ENCODE measurements at regions not wholly inside any gene's neighbourhood (a gene's known extent, or its start where the extent isn't known, plus 50 kb on each side); places are given as distances from the start of the nearest gene placed in this dataset.

DNA sequence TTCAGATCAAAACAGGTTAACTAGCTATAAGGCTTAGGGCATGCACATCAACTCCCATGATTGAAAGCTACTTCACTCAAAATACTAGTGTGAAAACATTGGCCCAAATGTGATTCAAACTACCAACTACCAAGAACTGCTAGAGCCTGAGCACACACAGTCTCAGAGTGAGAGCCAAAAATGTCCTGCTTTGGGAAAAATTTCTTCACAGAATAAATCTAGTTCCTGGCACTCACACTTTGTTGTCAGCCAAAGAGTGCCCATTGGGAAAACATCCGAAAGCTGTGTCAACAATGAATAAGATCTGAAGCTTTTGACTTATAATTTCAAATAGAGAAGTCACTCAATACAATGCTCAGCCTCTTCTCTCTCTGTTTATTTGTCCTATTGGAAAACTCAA is 182.7 kb downstream of the LRATD1 start:
- Mint-ChIP-seq H3K4me3 (no peak overlapping the region), H3K27me3 (peaks cover 0 to 21% (median 4%) of the 10 kb centered on the region in 5 donors), H3K27ac (no peak overlapping the region), H3K4me1 (no peaks in the 10 kb centered on the region), H3K36me3 (peaks cover 0 to 3% (median 0%) of the 10 kb centered on the region in 3 donors), H3K9me3 (peaks cover 5 to 38% (median 13%) of the 10 kb centered on the region in 9 donors)
- POLR2A ChIA-PET: no interaction called here
- ATAC-seq (no peak), DNase-seq (no peak)

DNA sequence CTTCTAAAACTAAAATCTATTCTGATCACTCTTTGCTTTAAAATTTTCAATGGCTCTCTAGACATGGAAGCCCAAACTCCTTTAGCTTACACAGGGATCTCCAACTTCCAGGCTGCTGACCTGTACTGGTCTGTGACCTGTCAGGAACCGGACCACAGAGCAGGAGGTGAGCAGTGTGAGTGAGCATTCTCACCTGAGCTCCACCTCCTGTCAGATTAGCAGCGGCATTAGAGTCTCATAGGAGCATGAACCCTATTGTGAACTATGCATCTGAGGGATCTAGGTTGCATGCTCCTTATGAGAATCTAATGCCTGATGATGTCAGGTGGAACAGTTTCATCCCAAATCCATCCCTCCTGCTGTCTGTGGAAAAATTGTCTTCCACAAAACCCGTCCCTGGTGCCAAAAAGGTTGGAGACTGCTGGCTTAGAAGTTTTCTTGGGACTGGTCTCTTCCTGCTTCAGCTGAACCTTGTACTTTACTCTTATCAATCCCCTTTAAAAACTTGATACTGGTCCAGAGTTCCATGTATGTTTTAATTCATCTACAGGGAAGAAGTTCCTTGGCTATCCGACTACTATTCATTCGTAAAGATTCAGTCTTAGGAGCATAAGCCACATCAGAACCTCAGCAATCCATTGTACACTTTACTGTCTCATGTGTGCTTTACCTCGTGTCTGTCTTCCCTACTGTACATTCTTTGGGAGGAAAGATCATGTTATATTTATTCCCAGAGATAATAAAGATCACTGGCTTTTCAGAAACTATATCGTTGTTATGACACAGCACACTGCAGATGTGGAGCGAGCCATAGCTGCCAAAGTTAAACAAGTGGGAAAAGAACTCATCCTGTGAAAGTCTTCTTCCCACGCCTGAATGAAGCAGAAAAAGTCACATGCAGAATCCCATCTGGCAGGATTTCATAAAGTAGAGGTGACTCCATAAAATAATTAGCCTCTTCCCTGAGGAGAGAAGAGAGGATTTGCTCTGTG is 183.8 kb downstream of the LRATD1 start:
- POLR2A ChIA-PET: no interaction called here
- DNase-seq: no peak
- Mint-ChIP-seq H3K4me1 (no peaks in the 10 kb centered on the region), H3K4me3 (no peak overlapping the region), H3K36me3 (peaks cover 0 to 3% (median 0%) of the 10 kb centered on the region in 3 donors), H3K27ac (no peak overlapping the region), H3K27me3 (peaks cover 0 to 21% (median 4%) of the 10 kb centered on the region in 5 donors), H3K9me3 (peaks cover 5 to 38% (median 14%) of the 10 kb centered on the region in 9 donors)
- no peak for ATAC-seq

DNA sequence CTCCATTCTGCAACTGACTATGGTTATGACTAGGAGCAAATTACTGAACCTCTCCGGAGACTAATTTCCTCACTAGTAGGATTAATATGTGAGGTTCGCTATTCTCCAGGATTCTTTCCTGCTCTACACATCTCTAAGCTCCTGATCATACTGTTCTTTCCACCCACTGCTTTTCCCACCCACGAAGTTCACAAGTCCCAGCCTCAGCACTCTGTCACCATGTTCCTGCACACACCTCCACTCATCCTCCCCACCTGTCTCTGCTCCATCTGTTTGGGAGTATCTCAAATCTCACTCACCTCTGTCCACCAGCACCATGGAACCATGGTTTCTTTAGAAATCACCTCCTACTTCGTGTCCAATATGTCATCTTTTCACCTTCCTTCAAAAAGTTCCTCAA is 185.3 kb downstream of the LRATD1 start:
- H3K9me3 Mint-ChIP-seq: peaks cover 4 to 28% (median 11%) of the 10 kb centered on the region in 9 donors
- no peak overlapping the region for H3K4me3 Mint-ChIP-seq
- DNase-seq: no peak
- no peak for ATAC-seq
- POLR2A ChIA-PET: no interaction called here
- H3K27me3 Mint-ChIP-seq: peaks cover 0 to 21% (median 4%) of the 10 kb centered on the region in 5 donors
- no peaks in the 10 kb centered on the region for H3K4me1 Mint-ChIP-seq
- H3K36me3 Mint-ChIP-seq: peaks cover 0 to 3% (median 0%) of the 10 kb centered on the region in 3 donors
- H3K27ac Mint-ChIP-seq: no peak overlapping the region

DNA sequence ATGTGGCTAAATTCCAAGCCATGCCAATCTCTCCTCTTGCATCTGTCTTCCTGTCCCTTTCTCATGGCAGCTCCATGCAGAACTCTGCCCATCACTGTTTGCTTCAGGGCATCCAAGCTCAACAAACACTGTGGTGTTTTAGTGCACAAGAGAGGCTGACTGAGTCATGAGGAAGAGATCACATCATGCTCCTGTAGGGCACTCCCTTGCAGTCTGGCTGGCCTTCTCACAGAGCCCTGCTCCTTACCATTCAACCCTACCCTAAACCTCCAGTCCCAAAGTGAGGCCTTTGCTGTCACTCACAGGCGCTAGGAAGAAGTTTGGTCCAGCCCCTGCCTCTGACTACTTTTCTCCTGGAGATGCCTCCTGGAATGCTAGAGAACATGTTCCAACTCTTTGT is 194.0 kb downstream of the LRATD1 start:
- Mint-ChIP-seq H3K9me3 (peaks cover 0 to 20% (median 0%) of the 10 kb centered on the region in 9 donors), H3K36me3 (no peaks in the 10 kb centered on the region), H3K27me3 (peaks cover 0 to 2% (median 0%) of the 10 kb centered on the region in 5 donors), H3K4me3 (no peak overlapping the region), H3K27ac (no peak overlapping the region), H3K4me1 (no peaks in the 10 kb centered on the region)
- POLR2A ChIA-PET: no interaction called here
- DNase-seq: no peak
- ATAC-seq: no peak

DNA sequence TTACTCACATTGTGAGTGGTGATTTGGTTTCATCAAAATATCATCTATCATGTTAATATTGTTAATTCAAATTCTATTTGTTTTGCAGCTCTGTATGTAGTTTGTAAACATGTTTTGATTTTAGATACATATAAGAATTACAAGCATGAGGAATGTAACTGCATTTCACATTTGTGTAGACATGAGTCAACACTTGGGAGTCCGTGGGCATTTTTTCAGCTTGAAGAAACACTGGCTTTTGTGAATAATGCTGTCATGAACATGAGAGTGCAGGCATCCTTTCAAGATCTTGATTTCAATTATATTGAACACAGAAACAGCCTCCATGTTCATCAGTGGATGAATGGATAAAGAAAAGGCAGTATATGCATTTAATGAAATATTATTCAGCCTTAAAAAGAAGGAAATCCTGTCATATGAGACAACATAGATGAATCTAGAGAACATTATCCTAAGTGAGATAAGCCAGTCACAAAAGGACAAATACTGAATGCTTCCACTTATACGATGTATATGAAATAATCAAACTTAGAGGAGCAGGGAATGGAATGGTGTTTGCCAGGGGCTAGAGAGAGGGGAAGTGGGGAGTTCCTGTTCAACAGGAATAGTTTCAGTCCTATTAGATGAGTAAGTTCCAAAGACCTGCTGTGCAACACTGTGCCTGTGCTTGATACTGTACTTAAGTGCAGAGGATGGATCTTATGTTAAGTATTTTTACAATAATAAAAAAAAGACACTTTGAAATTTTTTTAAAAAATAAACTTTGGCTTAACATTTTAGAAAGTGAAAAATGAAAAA is 194.9 kb downstream of the LRATD1 start:
- ATAC-seq: no peak
- no peaks in the 10 kb centered on the region for H3K36me3 Mint-ChIP-seq
- H3K9me3 Mint-ChIP-seq: peaks cover 0 to 17% (median 0%) of the 10 kb centered on the region in 9 donors
- POLR2A ChIA-PET: no interaction called here
- no peak for DNase-seq
- no peak overlapping the region for H3K27ac Mint-ChIP-seq
- H3K27me3 Mint-ChIP-seq: peaks cover 0 to 2% (median 0%) of the 10 kb centered on the region in 5 donors
- no peak overlapping the region for H3K4me3 Mint-ChIP-seq
- H3K4me1 Mint-ChIP-seq: no peaks in the 10 kb centered on the region

DNA sequence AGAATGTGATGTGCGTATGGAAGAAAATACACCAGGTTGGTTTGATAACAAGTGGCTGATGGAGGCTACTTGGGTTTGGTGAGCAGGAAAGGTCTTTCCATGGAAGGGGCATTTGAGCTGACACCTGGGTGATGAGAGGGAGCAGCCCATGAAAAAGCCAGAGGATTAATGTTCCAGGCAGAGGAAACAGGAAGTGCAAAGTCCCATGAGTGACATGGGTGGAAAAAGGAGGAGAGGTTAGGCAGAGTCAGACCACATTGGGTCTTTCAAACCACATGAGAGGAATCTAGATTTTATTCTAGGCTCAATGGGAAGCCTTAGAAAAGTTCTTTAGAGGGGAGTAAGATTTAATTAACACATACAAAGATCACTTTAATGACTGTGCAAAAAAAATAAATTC is 195.7 kb downstream of the LRATD1 start:
- DNase-seq (no peak), ATAC-seq (no peak)
- no peaks in the 10 kb centered on the region for H3K36me3 Mint-ChIP-seq
- H3K4me3 Mint-ChIP-seq: no peak overlapping the region
- POLR2A ChIA-PET: no interaction called here
- H3K9me3 Mint-ChIP-seq: peaks cover 0 to 14% (median 0%) of the 10 kb centered on the region in 9 donors
- H3K27me3 Mint-ChIP-seq: peaks cover 0 to 2% (median 0%) of the 10 kb centered on the region in 5 donors
- no peaks in the 10 kb centered on the region for H3K4me1 Mint-ChIP-seq
- H3K27ac Mint-ChIP-seq: no peak overlapping the region

DNA sequence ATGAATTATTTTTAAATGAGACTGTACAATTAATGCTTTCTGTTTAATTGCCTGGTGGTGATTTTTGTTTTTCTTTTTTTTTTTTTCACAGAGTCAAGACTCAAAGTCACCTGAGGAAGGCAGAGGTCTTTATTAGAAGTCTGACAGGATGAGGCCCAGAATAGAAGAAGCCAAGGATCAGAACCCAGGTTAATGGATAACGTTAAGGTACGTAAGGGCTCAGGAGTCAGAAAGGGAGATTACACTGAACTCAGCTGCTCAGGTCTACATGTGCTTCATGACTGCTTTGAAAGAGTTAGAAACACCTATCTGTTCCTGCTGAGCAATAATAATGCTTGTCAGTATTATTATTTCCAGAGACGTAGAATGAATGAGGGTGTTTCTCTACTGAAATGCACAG is 196.5 kb downstream of the LRATD1 start:
- POLR2A ChIA-PET: no interaction called here
- Mint-ChIP-seq H3K27me3 (peaks cover 0 to 2% (median 0%) of the 10 kb centered on the region in 5 donors), H3K36me3 (no peaks in the 10 kb centered on the region), H3K27ac (no peak overlapping the region), H3K4me1 (no peaks in the 10 kb centered on the region), H3K9me3 (peaks cover 0 to 14% (median 0%) of the 10 kb centered on the region in 9 donors), H3K4me3 (no peak overlapping the region)
- ATAC-seq: no peak
- no peak for DNase-seq

DNA sequence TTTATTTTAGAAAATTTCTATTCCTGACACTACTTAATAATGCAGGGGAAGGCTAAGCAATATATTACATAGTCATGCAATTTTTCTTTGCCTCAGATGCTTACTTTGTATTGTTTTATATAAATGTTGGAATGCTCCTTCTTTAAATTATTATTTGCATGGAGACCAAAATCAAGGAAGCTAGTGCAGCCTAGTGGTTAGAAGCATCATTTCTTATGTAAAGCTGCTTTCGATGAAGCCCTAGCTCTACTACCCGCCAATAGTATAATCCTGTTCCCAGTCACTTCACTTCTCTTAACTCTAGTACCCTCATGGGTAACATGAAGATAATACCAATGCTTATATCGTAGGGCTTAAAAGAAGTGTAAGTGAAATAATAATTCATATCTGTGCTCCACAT is 198.9 kb downstream of the LRATD1 start:
- Mint-ChIP-seq H3K27me3 (peaks cover 0 to 4% (median 2%) of the 10 kb centered on the region in 5 donors), H3K4me3 (no peak overlapping the region), H3K4me1 (no peaks in the 10 kb centered on the region), H3K36me3 (peaks cover 0 to 6% (median 0%) of the 10 kb centered on the region in 3 donors), H3K27ac (no peak overlapping the region), H3K9me3 (peaks cover 0 to 10% (median 2%) of the 10 kb centered on the region in 9 donors)
- DNase-seq (no peak), ATAC-seq (no peak)
- POLR2A ChIA-PET: no interaction called here

DNA sequence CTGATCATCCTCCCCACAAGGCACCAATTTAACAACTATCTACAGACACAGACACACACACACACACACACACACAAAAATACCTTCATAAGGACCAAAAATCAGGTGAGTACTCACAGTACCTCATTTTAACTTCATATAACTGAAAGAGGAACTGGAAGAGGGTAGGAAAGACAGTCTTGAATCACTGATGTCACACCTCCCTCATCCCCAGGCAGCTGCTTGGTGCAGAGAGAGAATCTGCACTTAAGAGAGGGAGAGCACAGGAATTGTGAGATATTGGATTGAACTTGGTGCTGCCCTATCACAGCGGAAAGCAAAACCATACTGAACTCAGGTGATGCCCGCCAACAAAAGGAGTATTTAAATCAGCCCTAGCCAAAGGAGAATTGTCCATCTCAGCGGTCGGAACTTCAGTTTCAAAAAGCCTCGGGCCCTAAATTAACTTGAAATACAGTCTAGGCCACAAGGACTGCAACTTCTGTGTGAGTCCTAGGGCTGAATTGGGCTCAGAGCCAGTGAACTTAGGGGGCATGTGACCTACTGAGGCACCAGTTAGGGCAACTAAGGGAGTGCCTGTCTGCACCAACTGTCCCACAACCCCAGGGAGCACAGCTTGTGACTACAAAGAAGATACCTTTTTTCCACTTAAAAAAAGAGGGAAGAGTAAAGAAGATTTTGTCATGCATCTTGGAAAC is 211.1 kb downstream of the LRATD1 start:
- POLR2A ChIA-PET: no interaction called here
- H3K9me3 Mint-ChIP-seq: peaks cover 12 to 34% (median 23%) of the 10 kb centered on the region in 9 donors
- no peak for ATAC-seq
- no peak overlapping the region for H3K27ac Mint-ChIP-seq
- H3K4me3 Mint-ChIP-seq: no peak overlapping the region
- H3K36me3 Mint-ChIP-seq: peaks cover 0 to 21% (median 3%) of the 10 kb centered on the region in 3 donors
- H3K4me1 Mint-ChIP-seq: no peaks in the 10 kb centered on the region
- DNase-seq: no peak
- H3K27me3 Mint-ChIP-seq: peaks cover 0 to 13% (median 1%) of the 10 kb centered on the region in 5 donors

DNA sequence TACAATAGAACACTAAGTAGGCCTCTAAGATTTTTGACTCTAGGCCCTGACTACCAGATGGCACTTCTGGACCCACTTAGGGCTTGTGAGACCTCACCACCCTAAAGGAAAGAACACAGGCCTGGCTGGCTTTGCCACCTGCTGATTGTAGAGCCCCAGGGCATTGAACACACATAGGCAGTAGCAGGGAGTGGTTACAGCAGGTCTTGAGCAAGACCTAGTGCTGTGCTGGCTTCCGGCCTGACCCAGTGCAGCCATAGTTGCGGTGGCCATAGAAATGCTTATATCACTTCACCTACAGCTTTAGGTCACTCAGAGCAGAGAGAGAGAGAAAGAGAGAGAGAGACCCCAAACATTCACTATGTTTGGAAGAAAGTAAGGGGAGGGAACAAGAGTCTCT is 223.2 kb downstream of the LRATD1 start:
- POLR2A ChIA-PET: no interaction called here
- H3K27me3 Mint-ChIP-seq: peaks cover 0 to 4% (median 0%) of the 10 kb centered on the region in 5 donors
- H3K27ac Mint-ChIP-seq: no peak overlapping the region

DNA sequence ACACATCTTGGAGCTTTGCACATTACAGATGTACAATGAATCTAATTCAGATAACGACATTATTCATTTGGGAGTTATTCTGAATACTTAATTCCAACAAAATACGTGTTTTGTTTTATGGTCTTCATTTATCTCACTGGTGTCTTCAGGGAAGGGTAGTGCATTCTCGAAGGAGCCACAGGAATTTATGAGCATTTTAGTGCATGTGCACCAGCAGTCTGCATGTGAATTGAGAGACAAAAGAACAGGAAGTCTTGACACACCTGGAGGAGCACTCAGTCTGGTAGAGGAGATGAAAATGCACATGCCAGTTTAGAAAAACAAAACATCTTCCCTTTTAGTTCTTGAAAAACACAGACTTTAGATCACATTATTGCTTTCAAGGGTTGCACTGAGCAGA is 228.7 kb downstream of the LRATD1 start:
- DNase-seq (no peak), ATAC-seq (no peak)
- peaks cover 0 to 26% (median 13%) of the 10 kb centered on the region in 9 donors for H3K9me3 Mint-ChIP-seq
- peaks cover 0 to 17% (median 0%) of the 10 kb centered on the region in 5 donors for H3K27me3 Mint-ChIP-seq
- H3K4me1 Mint-ChIP-seq: no peaks in the 10 kb centered on the region
- peaks cover 0 to 10% (median 0%) of the 10 kb centered on the region in 3 donors for H3K36me3 Mint-ChIP-seq
- H3K4me3 Mint-ChIP-seq: no peak overlapping the region
- POLR2A ChIA-PET: no interaction called here
- no peak overlapping the region for H3K27ac Mint-ChIP-seq

More for the DNA sequence above, 223.2 kb downstream of the LRATD1 start:
- peaks cover 0 to 16% (median 0%) of the 10 kb centered on the region in 3 donors for H3K36me3 Mint-ChIP-seq
- peaks cover 8 to 41% (median 18%) of the 10 kb centered on the region in 9 donors for H3K9me3 Mint-ChIP-seq
- no peak overlapping the region for H3K4me3 Mint-ChIP-seq
- DNase-seq (no peak), ATAC-seq (no peak)
- no peaks in the 10 kb centered on the region for H3K4me1 Mint-ChIP-seq

DNA sequence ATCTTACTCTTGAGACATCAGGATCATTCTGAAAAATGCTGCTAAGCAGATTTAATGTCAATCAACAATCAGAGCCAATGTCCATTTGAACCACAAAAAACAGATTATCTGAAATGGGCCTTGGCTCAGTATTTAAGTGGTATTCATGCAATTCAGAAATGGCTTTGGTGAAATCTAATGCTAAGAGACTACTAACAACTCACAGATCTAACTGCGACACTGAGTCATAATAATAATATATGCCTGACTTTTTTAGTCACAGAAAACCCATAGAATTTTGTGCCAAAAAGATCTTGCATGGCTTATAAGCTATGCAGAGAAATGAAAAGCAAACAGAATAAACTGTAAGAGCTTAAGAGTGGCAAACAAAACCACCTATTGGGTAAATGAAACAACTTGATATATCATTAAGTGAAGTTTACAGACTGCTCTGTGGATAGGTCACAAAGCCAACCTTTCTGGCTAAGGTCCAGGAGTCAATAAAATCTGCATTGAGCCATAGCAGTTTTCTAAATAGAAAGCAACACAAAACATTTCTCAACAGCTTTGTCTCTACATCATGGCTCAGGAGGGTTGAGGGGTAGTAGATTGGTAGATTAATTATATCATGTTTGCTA is 234.3 kb downstream of the LRATD1 start:
- peaks cover 0 to 9% (median 0%) of the 10 kb centered on the region in 3 donors for H3K36me3 Mint-ChIP-seq
- DNase-seq: no peak
- POLR2A ChIA-PET: no interaction called here
- H3K27ac Mint-ChIP-seq: no peak overlapping the region
- peaks cover 0 to 13% (median 4%) of the 10 kb centered on the region in 5 donors for H3K27me3 Mint-ChIP-seq
- H3K4me1 Mint-ChIP-seq: no peaks in the 10 kb centered on the region
- no peak for ATAC-seq
- no peak overlapping the region for H3K4me3 Mint-ChIP-seq
- peaks cover 0 to 23% (median 10%) of the 10 kb centered on the region in 9 donors for H3K9me3 Mint-ChIP-seq
